HUES64 (cell line): ENCODE measurements at regions not wholly inside any gene's neighbourhood (a gene's known extent, or its start where the extent isn't known, plus 50 kb on each side); places are given as distances from the start of the nearest gene placed in this dataset.
"Not testable (repeated sequence)": the region's sequence is repeated elsewhere in the genome, so short reads cannot be mapped to it uniquely, and the experiment has no call there.

Experiments used
- H3K27ac ChIP-seq: 2 replicates; pipeline ENCODE4 v1.7.0; 2013; ENCODE audit warnings: low read depth, low read length, inconsistent platforms
- H3K27me3 ChIP-seq: 2 replicates; pipeline ENCODE4 v1.6.1; 2013; ENCODE audit warnings: mild to moderate bottlenecking, low read length; ENCODE audit not compliant: insufficient read depth
- H3K36me3 ChIP-seq: 2 replicates; pipeline ENCODE4 v1.6.1; 2013; ENCODE audit warnings: mild to moderate bottlenecking, low read length; ENCODE audit not compliant: insufficient read depth
- H3K4me1 ChIP-seq: 2 replicates; pipeline ENCODE4 v1.6.1; 2013; ENCODE audit warnings: mild to moderate bottlenecking, low read length, moderate library complexity; ENCODE audit not compliant: insufficient read depth
- H3K4me3 ChIP-seq: 2 replicates; pipeline ENCODE4 v1.5.1; 2013; ENCODE audit warnings: mild to moderate bottlenecking, low read length, moderate library complexity
- H3K9ac ChIP-seq: 2 replicates; pipeline ENCODE4 v1.6.1; 2013; ENCODE audit warnings: mild to moderate bottlenecking, low read depth, low read length
- H3K9me3 ChIP-seq: 2 replicates; pipeline ENCODE4 v1.6.1; 2013; ENCODE audit warnings: low read depth, low read length; ENCODE audit not compliant: insufficient read depth
- WGBS: fragments of 150-250, 120-280 bp; methylation state at CpG from one replicate; pipeline ENCODE4 v1.1.7; 2013; ENCODE audit warnings: missing lambda C conversion rate; 5-methylcytosine and 5-hydroxymethylcytosine counted together

DNA sequence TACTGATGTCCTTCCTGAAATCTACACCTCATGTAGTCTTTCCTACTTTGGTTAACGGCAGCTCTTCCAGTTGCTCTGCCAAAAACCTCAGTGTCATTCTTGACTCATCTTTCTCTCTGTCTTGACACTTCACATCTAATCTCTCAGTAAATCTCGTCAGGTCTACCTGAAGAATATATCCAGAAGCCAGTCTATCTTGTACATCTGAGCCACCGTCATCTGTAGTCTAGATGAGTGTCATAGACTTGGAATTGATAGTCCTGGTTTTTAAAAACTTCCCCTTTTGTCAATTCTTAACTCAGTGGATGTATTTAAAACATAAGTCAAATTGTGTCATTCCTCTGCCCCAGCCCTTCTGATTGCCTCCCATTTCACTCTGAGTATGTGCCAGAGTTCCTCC lies 90.6 kb downstream of the CCDC74A start:
- H3K4me3 ChIP-seq, H3K27me3 ChIP-seq, H3K9ac ChIP-seq, H3K27ac ChIP-seq, H3K9me3 ChIP-seq, H3K4me1 ChIP-seq, H3K36me3 ChIP-seq: not testable (repeated sequence)
- WGBS, result 82% methylated on average over 3 of the region's 3 CpGs

DNA sequence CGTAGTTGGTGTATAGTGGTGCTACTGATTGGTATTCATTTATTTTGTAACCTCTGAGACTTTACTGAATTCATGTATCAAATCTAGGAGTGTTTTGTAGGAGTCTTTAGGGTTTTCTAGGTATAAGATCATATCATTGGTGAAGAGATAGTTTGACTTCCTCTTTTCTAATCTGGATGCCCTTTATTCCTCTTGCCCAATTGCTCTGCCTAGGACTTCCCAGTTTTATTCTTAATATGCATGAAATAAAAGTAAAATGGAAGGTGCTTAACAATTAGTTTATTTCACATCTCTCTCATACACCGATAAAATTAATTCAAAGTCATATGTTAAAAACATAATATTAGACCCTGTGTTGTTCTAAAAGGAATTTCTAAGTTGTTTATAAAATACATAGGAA lies 95.2 kb downstream of the CCDC74A start:
- H3K9ac ChIP-seq, H3K4me1 ChIP-seq, H3K9me3 ChIP-seq, H3K27me3 ChIP-seq, H3K4me3 ChIP-seq, H3K27ac ChIP-seq, H3K36me3 ChIP-seq: not testable (repeated sequence)
- no CpG with 5 or more reads among the region's 2 CpGs for WGBS

DNA sequence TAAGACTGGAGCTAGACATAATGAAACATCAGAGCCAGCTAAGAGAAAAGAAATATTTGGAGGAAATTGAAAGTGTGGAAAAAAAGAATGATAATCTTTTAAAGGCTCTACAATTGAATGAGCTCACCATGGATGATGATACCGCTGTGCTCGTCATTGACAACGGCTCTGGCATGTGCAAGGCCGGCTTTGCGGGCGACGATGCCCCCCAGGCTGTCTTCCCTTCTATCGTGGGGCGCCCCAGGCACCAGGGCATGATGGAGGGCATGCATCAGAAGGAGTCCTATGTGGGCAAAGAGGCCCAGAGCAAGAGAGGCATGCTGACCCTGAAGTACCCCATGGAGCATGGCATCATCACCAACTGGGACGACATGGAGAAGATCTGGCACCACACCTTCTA lies 98.3 kb downstream of the CCDC74A start:
- H3K36me3 ChIP-seq, H3K27ac ChIP-seq, H3K9ac ChIP-seq, H3K4me1 ChIP-seq, H3K4me3 ChIP-seq, H3K9me3 ChIP-seq, H3K27me3 ChIP-seq: not testable (repeated sequence)
- 93% methylated on average over 10 of the region's 10 CpGs for WGBS

DNA sequence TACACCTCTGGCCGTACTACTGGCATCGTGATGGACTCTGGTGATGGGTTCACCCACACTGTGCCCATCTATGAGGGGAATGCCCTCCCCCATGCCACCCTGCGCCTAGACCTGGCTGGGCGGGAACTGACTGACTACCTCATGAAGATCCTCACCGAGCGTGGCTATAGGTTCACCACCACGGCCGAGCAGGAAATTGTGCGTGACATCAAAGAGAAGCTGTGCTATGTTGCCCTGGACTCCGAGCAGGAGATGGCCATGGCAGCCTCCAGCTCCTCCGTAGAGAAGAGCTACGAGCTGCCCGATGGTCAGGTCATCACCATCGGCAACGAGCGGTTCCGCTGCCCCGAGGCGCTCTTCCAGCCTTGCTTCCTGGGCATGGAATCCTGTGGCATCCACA lies 98.9 kb downstream of the CCDC74A start:
- H3K27ac ChIP-seq, H3K9ac ChIP-seq: not testable (repeated sequence)

DNA sequence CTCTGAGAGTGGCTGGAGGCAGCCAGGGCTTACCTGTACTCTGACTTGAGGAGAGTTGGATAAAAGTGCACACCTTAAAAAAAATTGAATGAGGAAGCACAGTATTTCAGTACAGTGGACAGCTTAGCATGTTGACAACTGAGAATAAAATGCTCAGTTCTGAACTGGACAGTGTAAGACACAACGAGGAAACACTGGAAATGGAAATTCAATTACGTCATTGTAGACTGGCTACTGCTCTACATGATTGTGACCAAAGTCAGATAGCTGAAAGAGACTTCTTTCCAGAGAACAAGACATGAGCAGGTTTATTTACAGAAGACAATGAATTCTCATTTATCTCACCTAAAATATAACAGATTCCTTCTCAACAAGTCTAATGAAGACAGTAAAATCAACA lies 100.1 kb downstream of the CCDC74A start:
- not testable (repeated sequence) for H3K4me3 ChIP-seq, H3K27ac ChIP-seq, H3K36me3 ChIP-seq, H3K9me3 ChIP-seq, H3K27me3 ChIP-seq, H3K9ac ChIP-seq, H3K4me1 ChIP-seq
- WGBS, result 92% methylated on average over 2 of the region's 2 CpGs

More for the DNA sequence above, 98.9 kb downstream of the CCDC74A start:
- H3K36me3 ChIP-seq, H3K27me3 ChIP-seq, H3K4me3 ChIP-seq, H3K9me3 ChIP-seq, H3K4me1 ChIP-seq: not testable (repeated sequence)
- WGBS, result 89% methylated on average over 19 of the region's 19 CpGs

DNA sequence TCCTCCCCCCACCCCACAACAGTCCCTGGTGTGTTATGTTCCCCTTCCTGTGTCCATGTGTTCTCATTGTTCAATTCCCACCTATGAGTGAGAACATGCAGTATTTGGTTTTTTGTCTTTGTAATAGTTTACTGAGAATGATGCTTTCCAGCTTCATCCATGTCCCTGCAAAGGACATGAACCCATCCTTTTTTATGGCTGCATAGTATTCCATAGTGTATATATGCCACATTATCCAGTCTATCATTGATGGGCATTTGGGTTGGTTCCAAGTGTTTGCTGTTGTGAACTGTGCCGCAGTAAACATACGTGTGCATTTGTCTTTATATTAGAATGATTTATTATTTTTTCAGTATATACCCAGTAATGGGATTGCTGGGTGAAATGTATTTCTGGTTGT lies 104.0 kb downstream of the CCDC74A start:
- H3K4me1 ChIP-seq, H3K9me3 ChIP-seq, H3K27me3 ChIP-seq, H3K27ac ChIP-seq, H3K4me3 ChIP-seq, H3K9ac ChIP-seq, H3K36me3 ChIP-seq: not testable (repeated sequence)
- no CpG with 5 or more reads among the region's 2 CpGs for WGBS

DNA sequence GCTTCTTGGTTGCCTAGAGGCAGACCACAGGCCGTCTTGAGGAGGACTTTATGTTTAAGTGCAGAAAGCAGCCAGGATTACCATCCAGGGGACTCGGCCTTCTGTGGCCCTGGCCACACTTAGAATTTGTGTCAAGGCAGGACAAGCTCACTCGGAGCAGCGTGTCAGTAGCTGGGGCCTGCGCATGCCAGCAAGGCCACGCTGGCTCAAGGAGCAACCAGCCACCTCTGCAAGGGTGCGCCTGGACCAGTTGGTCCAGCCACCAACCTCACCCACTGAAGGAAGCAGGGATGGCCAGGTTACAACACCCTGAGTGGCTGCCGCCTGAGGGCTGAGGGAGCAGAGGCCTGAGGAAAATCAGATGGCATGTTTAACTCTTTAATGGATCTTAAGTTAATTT lies 105.7 kb downstream of the CCDC74A start:
- not testable (repeated sequence) for H3K9me3 ChIP-seq, H3K4me3 ChIP-seq

DNA sequence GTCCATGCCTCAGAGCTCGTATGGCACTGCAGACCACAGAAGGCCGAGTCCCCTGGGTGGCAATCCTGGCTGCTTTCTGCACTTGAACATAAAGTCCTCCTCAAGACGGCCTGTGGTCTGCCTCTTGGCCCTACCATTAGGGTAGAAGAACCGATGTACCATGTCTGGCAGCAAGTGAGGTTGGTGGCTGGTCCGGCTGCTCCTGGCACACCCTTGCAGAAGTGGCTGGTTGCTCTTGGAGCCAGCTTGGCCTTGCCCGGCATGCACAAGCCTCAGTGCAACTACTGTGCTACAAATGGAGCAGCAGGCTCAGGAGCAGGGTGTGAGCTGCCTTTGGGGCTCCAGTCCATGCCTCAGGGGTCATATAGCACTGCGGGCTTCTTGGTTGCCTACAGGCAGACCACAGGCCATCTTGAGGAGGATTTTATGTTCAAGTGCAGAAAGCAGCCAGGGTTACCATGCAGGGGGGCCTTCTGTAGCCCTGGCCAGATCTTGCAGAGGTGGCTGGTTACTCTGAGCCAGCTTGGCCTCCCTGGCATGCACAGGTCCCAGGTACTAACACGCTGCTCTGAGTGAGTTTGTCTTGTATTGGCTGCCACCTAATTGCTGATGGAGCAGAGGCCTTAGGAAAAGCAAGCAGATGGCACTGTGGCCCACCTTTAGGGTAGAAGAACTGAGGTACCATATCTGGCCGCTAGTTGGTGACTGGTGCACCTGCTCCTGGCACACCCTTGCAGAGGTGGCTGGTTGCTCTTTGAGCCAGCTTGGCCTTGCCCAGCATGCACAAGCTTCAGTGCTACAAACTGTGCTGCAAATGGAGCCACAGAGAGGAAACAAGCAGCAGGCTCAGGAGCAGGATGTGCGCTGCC lies 106.4 kb downstream of the CCDC74A start:
- not testable (repeated sequence) for H3K27ac ChIP-seq, H3K9ac ChIP-seq, H3K36me3 ChIP-seq, H3K27me3 ChIP-seq, H3K4me3 ChIP-seq, H3K9me3 ChIP-seq, H3K4me1 ChIP-seq
- 89% methylated on average over 10 of the region's 10 CpGs for WGBS

More for the DNA sequence above, 105.7 kb downstream of the CCDC74A start:
- H3K9ac ChIP-seq, H3K36me3 ChIP-seq, H3K27ac ChIP-seq, H3K4me1 ChIP-seq, H3K27me3 ChIP-seq: not testable (repeated sequence)
- WGBS, result 96% methylated on average over 8 of the region's 8 CpGs

DNA sequence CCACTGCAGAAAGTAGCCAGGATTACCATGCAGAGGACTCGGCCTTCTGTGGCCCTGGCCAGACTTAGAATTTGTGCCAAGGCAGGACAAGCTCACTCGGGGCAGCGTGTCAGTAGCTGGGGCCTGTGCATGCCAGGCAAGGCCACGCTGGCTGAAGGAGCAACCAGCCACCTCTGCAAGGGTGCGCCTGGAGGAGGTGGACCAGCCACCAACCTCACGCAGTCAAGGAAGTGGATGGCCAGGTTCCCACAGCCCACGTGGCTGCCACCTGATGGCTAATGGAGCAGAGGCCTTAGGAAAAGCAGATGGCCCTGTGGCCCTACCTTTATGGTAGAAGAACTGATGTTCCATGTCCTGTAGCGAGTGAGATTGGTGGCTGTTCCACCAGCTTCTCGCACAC lies 107.9 kb downstream of the CCDC74A start:
- H3K27me3 ChIP-seq, result no peaks in the 10 kb centered on the region
- no peak overlapping the region for H3K4me3 ChIP-seq
- 89% methylated on average over 9 of the region's 9 CpGs for WGBS

DNA sequence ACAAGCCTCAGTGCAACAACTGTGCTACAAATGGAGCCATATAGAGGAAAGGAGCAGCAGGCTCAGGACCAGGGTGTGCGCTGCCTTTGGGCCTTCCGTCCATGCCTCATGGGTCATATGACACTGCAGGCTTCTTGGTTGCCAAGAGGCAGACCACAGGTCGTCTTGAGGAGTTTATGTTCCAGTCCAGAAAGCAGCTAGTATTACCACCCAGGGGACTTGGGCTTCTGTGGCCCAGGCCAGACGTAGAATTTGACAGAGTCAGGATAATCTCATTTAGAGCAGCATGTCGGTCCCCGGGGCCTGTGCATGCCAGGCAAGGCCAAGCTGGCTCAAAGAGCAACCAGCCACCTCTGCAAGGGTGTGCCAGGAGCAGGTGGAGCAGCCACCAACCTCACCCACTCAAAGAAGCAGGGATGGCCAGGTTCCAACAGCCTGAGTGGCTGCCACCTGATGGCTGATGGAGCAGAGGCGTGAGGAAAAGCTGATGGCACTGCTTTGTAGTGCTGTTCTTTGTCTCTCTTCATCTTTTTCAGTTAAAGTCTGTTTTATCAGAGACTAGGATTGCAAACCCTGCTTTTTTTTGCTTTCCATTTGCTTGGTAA lies 109.1 kb downstream of the CCDC74A start:
- H3K4me3 ChIP-seq, H3K36me3 ChIP-seq, H3K27me3 ChIP-seq, H3K9me3 ChIP-seq, H3K27ac ChIP-seq, H3K9ac ChIP-seq, H3K4me1 ChIP-seq: not testable (repeated sequence)
- 95% methylated on average over 7 of the region's 7 CpGs for WGBS

More for the DNA sequence above, 107.9 kb downstream of the CCDC74A start:
- Histone ChIP-seq H3K4me1 (no peaks in the 10 kb centered on the region), H3K9me3 (no peaks in the 10 kb centered on the region), H3K27ac (no peak overlapping the region), H3K9ac (no peak overlapping the region), H3K36me3 (no peaks in the 10 kb centered on the region)

DNA sequence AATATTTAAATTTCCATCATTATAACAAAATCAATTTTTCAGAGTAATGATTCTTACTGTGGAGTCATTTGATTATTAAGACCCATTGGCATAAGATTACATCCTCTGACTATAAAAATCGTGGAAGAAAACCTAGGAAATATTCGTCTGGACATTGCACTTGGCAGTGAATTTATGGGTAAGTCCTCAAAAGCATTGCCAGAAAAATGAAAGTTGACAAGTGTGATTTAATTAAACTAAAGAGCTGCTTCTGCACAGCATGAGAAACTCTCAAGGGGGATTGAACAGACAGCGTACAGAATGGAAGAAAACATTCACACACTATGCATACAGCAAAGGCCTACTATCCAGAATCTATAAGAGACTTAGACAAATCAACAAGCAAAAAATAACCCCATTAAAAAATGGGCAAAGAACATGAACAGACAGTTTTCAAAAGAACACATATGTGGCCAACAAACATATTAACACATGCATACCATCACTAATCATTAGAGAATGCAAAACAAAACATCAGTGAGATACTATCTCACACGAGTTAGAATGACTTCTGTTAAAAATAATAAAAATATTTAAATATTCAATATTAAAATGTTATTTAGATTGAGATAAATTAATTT lies 111.4 kb downstream of the CCDC74A start:
- not testable (repeated sequence) for H3K9me3 ChIP-seq, H3K27ac ChIP-seq, H3K36me3 ChIP-seq, H3K4me1 ChIP-seq, H3K9ac ChIP-seq, H3K4me3 ChIP-seq, H3K27me3 ChIP-seq
- WGBS, result 93% methylated on average over 3 of the region's 4 CpGs
